Astrocyte of the spinal cord (primary cell): ENCODE measurements at regions not wholly inside any gene's neighbourhood (a gene's known extent, or its start where the extent isn't known, plus 50 kb on each side); places are given as distances from the start of the nearest gene placed in this dataset.

Source experiments
- DNase-seq: peaks from one replicate; pipeline ENCODE4 v3.0.0; 2011; ENCODE audit warnings: low read depth, low spot score
- H3K4me3 ChIP-seq: 2 replicates; pipeline ENCODE4 v1.5.1; 2011; ENCODE audit warnings: low read depth, mild to moderate bottlenecking, low read length, moderate library complexity
- in situ Hi-C: cut with HindIII; loops from 2 replicates; pipeline ENCODE4 v1.10.0; 2017; ENCODE audit warnings: low sequenced_read_pairs
- TF ChIP-seq, protein P1 (sequence below): IDR thresholded peaks from 2 replicates; pipeline ENCODE4 v1.5.1; 2012; ENCODE audit warnings: low read depth, mild to moderate bottlenecking, low read length, inconsistent platforms

DNA sequence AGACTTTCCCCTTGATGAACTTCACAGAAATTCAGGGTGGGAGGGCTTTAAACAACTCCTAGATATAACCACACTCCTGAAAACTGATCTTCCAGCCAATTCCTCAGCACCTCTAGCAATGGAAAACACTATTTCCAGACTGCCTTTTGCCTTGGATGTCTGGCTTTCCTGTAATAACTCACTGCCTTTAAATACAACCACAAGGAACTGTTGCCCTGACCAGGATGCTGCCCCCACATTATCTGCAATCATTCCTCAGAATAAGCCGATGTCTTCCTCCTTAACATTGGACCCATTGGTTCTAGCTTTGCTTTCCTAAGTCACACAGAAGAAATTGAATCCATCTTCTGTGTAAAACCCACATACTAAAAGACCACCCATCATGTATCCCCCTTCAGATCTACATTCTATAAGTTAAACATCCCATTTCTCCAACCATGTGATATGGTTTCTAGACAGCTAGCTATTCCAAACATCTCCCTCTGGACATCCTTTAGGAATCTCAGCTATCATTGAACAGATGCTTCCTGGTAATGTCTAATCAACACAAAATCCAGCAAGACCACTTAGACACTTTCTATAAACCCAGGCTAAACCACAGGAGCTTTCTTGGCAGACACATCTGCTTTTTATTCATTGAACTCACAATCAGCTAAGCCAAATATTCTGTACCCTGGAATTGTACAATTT lies 95.9 kb upstream of the KCNQ5 start:
- DNase-seq = peak; percentile 35
- TF ChIP-seq, protein P1, sequence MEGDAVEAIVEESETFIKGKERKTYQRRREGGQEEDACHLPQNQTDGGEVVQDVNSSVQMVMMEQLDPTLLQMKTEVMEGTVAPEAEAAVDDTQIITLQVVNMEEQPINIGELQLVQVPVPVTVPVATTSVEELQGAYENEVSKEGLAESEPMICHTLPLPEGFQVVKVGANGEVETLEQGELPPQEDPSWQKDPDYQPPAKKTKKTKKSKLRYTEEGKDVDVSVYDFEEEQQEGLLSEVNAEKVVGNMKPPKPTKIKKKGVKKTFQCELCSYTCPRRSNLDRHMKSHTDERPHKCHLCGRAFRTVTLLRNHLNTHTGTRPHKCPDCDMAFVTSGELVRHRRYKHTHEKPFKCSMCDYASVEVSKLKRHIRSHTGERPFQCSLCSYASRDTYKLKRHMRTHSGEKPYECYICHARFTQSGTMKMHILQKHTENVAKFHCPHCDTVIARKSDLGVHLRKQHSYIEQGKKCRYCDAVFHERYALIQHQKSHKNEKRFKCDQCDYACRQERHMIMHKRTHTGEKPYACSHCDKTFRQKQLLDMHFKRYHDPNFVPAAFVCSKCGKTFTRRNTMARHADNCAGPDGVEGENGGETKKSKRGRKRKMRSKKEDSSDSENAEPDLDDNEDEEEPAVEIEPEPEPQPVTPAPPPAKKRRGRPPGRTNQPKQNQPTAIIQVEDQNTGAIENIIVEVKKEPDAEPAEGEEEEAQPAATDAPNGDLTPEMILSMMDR = no peak
- in situ Hi-C loops = no loop called here

GRCh38 chr6:72530152-72530551 lies 91.7 kb upstream of the KCNQ5 start:
- in situ Hi-C loops = no loop called here
- TF ChIP-seq, protein P1 = no peak
- H3K4me3 ChIP-seq = no peak overlapping the region
- DNase-seq = no peak

More for the DNA sequence above, 95.9 kb upstream of the KCNQ5 start:
- H3K4me3 ChIP-seq = no peak overlapping the region

- no peak overlapping the region for H3K4me3 ChIP-seq
- no peak for DNase-seq
- TF ChIP-seq, protein P1 = no peak
- in situ Hi-C loops = no loop called here
Observed at GRCh38 chr6:72530750-72531149, 91.1 kb upstream of the KCNQ5 start.

DNA sequence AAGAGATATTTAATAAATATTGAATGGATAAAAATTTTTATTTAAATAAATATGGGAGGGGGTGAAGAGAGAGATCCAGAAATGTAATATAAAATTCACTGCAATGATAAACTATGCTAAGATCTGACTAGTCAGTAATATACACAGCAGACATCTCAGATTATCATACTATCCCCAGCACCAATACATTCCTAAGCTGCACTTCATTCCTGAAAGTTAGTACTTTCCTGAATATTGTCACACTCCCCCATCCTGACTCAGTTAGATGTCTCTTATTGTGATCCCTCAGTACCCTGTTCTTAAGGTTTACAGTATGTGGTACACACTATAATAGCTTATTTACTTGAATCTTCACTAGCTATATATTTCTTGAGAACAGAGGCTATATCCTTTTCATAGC lies 88.3 kb upstream of the KCNQ5 start:
- TF ChIP-seq, protein P1 = no peak
- in situ Hi-C loops = no loop called here
- no peak for DNase-seq
- H3K4me3 ChIP-seq = no peak overlapping the region

DNA sequence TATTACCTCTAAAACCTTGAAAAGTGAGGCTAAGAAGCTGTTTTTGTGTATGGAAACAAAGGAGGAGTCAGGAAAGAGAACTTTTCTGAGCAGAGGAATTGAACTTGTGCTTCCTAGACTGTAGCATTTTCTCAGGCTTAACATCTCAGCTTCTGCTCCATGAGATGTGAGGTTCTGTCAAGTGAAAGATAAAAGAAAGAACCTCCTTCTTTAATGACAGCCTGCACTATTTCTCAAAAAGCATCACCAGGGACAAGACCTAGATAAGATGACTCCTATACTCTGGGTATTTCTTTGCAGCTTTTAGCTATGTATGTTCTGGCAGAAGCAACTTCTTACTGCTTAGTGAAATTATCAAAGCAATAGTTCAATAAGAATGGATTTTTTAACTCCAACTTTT lies 87.6 kb upstream of the KCNQ5 start:
- no peak overlapping the region for H3K4me3 ChIP-seq
- DNase-seq = no peak
- in situ Hi-C loops = no loop called here
- TF ChIP-seq, protein P1 = no peak

DNA sequence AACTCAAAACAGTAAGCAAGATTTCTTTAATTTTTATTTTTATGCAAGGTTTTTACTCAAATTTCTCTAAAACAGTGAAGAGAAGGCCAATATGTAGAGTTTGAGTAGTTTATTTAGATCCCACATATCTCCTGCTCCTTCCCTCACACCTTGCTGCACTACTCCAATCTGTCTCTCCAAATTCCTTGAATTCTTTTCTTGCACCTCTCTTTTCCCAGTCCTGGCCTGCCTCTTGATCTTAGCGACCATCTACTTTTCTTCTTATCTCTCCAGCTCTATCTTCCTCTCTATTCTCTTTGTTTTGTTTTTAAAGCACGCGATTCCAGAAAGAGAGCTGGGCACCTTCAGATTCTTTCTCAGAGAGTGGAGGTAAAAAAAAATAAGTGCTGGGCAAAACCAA lies 86.7 kb upstream of the KCNQ5 start:
- no peak for DNase-seq
- no peak overlapping the region for H3K4me3 ChIP-seq
- in situ Hi-C loops = no loop called here
- TF ChIP-seq, protein P1 = no peak
